ENCODE measurements at regions not wholly inside any gene's neighbourhood (a gene's known extent, or its start where the extent isn't known, plus 50 kb on each side); places are given as distances from the start of the nearest gene placed in this dataset.
"Not testable (repeated sequence)": the region's sequence is repeated elsewhere in the genome, so short reads cannot be mapped to it uniquely, and the experiment has no call there.

DNA sequence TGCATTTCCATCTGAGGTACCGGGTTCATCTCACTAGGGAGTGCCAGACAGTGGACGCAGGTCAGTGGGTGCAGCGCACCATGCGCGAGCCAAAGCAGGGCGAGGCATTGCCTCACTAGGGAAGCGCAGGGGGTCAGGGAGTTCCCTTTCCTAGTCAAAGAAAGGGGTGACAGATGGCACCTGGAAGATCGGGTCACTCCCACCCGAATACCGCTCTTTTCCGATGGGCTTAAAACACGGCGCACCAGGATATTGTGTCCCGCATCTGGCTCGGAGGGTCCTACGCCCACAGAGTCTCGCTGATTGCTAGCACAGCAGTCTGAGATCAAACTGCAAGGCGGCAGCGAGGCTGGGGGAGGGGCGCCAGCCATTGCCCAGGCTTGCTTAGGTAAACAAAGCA is 1157.1 kb downstream of the NAALADL2 start:
- in situ Hi-C loops (cut with HindIII; ENCODE audit: low pct_ligation_motif_present, low pct_unique_long_range_greater_than_20kb, low sequenced_read_pairs); DNase-seq: not testable (repeated sequence)

DNA sequence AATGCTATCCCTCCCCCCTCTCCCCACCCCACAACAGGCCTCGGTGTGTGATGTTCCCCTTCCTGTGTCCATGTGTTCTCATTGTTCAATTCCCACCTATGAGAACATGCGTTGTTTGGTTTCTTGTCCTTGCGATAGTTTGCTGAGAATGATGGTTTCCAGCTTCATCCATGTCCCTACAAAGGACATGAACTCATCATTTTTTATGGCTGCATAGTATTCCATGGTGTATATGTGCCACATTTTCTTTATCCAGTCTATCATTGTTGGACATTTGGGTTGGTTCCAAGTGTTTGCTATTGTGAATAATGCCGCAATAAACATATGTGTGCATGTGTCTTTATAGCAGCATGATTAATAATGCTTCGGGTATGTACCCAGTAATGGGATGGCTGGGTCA is 1156.1 kb downstream of the NAALADL2 start:
- in situ Hi-C loops (cut with HindIII; ENCODE audit: low pct_ligation_motif_present, low pct_unique_long_range_greater_than_20kb, low sequenced_read_pairs); DNase-seq: not testable (repeated sequence)

DNA sequence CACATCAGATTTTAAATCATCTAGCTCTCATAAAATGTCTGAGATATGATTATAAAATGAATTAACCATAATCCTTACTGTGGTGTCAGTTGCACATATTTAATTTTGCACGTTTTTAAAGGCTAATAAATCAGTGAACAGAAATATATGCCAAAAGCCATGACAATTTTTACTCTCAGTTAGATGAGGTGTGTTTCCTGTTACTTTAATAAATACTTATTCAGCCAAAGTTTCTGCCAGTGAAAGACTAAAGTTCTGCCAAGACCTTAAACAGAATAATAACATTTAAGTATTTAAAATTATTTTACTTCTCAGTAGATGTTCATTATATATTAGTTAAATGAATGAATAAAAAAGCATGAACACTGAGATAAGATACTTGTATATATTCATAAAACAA is 1150.1 kb downstream of the NAALADL2 start:
- no peak for DNase-seq
- in situ Hi-C loops (cut with HindIII; ENCODE audit: low pct_ligation_motif_present, low pct_unique_long_range_greater_than_20kb, low sequenced_read_pairs) = no loop called here

DNA sequence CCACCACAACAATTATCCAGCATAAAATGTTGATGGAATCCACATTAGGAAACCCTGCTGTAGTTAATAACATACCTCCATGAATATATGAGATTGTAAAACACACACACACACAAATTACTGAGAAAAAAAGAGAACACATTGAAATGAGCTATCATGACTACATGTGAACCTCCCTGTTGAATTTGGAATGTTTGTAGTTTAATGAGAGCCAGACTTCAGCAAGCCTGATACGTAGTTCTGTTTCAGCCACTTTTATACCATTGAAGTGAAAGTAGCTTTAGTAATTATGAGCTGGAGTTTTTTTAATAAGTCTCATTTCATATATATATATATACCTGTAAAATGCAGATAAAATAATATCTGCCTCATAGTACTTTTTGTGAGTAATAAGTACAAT is 1146.4 kb downstream of the NAALADL2 start:
- no peak for DNase-seq
- in situ Hi-C loops (cut with HindIII; ENCODE audit: low pct_ligation_motif_present, low pct_unique_long_range_greater_than_20kb, low sequenced_read_pairs) = no loop called here

DNA sequence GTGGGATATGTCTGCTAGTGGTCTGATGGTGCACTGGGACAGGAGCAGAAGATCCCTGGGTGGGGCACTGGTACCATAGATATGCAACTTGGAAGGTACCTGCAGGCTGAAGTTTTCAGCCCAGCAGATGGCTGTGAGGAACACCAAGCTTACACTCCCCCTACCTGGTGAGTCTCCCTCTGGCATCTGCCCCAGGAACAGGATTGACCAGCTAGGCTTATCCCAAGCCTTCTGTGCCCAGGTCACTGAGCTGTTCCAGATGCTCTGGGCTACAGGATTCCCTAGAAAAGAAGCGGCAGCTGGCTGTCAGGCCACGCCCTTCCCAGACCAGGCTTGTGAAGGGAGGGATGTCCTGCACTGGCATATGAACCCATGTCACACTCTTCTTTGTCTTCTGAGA is 1130.0 kb downstream of the NAALADL2 start:
- in situ Hi-C loops (cut with HindIII; ENCODE audit: low pct_ligation_motif_present, low pct_unique_long_range_greater_than_20kb, low sequenced_read_pairs) = no loop called here
- no peak for DNase-seq

DNA sequence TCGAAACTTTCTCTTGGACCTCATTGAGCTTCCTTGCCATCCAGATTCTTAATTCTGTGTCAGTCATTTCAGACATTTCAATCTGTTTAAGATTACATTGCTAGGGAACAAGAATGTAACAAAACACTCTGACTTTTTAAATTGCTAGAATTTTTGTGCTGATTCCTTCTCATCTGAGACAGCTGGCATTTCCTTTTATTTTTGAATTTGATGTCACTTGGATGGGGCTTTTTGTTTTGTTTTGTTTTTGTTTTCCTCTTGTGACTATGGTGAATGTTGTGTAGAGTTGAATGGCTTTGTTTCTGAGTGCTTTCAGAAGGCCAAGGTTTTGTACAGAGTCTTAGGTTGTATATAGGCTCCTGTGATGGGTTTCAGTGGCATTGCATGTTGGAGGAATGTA is 1129.3 kb downstream of the NAALADL2 start:
- no peak for DNase-seq
- in situ Hi-C loops (cut with HindIII; ENCODE audit: low pct_ligation_motif_present, low pct_unique_long_range_greater_than_20kb, low sequenced_read_pairs) = no loop called here

DNA sequence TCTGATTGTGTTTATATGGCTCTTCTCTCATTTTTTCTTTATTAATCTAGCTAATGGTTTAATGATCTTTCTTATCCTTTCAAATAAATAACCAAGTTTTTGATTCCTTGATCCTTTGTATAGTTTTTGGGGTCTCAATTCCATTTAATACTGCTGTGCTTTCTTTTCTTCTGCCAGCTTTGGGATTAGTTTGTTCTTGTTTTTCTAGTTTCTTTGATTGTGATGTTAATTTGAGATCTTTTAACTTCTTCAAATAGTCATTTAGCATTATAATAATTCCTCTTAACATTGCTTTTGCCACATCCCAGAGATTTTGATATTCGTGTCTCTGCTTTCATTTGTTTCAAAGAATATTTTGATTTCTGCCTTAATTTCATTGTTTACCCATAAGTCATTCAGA is 1126.6 kb downstream of the NAALADL2 start:
- DNase-seq = no peak
- in situ Hi-C loops (cut with HindIII; ENCODE audit: low pct_ligation_motif_present, low pct_unique_long_range_greater_than_20kb, low sequenced_read_pairs) = no loop called here

DNA sequence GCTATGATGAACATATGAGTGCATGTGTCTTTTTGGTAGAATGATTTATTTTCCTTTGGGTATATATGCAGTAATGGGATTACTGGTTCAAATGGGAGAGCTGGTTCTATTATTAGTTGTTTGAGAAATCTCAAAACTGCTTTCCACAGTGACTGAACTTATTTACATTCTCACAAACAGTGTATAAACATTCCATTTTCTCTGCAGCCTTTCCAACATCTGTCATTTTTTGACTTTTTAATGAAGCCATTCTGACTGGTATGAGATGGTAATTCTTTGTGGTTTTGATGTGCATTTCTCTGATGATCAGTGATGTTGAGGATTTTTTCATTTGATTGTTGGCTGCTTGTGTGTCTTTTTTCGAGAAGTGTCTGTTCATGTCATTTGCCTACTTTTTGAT is 1124.2 kb downstream of the NAALADL2 start:
- in situ Hi-C loops (cut with HindIII; ENCODE audit: low pct_ligation_motif_present, low pct_unique_long_range_greater_than_20kb, low sequenced_read_pairs) = no loop called here
- no peak for DNase-seq

DNA sequence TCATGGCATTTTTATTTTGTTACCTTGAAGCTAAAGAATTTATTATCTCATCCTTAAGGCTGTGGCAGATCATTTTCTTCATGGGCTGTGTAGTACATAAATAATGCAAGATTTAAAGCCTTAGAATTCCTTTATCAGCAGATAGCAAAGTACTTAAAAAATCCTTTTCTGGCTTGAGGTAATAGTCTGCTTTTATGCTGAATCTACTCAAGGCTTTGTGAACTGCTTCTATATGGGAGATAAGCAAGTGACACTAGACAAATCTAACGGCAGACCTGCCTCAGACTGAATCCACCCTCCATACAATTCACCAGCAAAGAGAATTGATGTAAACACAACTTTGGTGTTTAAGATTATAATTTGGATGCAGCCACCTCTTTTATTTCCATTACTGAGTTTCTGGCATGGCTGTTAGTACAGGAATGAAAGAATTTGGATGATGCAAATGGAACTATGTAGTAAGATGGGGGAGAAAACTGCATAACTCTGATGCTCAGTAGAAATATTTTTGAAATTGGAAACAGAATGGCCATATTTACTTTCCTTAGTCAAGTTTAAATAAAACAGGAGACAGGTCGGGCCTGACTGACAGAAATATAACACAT is 1121.5 kb downstream of the NAALADL2 start:
- in situ Hi-C loops (cut with HindIII; ENCODE audit: low pct_ligation_motif_present, low pct_unique_long_range_greater_than_20kb, low sequenced_read_pairs) = no loop called here

DNA sequence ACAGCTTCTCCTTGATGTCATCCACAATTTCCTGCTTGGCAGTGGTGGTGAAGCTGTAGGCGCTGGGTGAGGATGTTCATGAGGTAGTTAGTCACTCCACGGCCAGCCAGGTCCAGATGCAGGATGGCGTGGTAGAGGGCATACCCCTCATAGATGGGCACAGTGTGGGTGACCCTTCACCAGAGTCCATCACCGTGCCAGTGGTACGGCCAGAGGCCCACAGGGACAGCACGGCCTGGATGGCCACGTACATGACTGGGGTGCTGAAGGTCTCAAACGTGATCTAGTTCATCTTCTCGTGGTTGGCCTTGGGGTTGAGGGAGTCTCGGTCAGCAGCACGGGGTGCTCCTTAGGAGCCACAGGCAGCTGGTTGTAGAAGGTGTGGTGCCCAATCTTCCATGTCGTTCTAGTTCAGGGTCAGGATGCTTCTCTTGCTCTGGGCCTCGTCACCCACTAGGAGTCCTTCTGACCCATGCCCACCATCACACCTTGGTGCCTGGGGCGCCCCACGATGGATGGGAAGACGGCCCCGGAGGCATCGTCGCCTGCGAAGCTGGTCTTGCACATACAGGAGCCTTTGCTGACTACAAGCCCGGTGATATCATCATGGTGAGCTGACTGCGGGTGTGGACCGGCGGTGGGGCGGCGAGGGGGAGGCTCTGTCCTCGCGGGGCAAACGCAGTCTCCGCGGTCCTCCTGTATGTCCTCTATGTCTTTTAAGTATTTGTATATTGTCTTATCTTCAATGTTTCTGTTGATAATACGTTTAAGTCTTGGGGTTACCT is 1119.0 kb downstream of the NAALADL2 start:
- in situ Hi-C loops (cut with HindIII; ENCODE audit: low pct_ligation_motif_present, low pct_unique_long_range_greater_than_20kb, low sequenced_read_pairs) = no loop called here
- DNase-seq = no peak

More for the DNA sequence above, 1121.5 kb downstream of the NAALADL2 start:
- DNase-seq = no peak

DNA sequence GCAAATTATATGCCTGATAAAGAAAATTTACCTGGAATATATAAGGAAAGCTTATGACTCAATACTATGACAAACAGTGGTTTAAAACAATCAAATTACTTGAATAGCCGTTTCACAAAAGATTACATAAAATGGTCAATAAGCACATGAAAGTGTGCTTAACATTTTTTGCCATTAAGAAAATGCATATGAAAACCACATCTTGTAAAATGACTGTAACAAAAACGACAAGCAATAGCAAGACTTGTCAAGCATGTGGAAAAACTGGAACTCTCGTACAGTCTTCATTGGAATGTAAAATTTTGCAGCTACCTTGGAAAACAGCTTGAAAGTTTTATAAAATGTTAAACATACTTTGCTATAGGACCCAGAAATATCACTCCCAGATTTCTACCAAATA is 1110.3 kb downstream of the NAALADL2 start:
- no peak for DNase-seq
- in situ Hi-C loops (cut with HindIII; ENCODE audit: low pct_ligation_motif_present, low pct_unique_long_range_greater_than_20kb, low sequenced_read_pairs) = no loop called here

DNA sequence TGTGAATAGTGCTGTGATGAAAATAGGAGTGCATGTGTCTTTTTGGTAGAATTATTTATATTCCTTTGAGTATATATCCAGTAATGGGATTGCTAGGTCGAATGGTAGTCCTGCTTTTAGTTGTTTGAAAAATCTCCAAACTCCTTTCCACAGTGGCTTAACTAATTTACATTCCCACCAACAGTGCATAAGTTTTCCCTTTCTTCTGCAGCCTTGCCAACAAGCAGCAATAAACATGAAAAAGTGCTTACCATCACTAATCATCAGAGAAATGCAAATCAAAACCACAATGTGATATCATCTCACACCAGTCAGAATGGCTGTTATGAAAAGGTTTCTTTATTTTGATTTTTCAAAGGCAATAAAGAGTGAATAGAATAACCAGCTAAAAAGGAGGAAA is 1105.9 kb downstream of the NAALADL2 start:
- in situ Hi-C loops (cut with HindIII; ENCODE audit: low pct_ligation_motif_present, low pct_unique_long_range_greater_than_20kb, low sequenced_read_pairs) = no loop called here
- DNase-seq = no peak

DNA sequence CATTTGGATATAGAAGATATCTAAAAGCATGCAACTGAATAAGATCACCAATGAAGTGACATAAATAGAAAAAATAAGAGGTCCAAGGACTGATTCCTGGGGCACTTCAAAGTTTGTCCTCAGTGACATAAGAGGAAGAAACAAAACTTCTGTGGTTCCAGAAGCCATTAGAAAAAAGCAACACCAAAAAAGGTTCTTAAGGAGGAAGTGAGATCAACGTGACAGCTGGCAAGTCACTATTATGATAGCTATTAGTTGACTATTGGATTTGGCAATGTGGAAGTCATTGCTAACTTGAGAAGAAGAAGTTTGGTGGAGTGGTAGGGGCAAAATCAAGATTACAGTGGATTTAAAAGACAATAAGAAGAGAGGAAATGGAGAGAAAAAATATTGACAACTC is 1098.3 kb downstream of the NAALADL2 start:
- in situ Hi-C loops (cut with HindIII; ENCODE audit: low pct_ligation_motif_present, low pct_unique_long_range_greater_than_20kb, low sequenced_read_pairs) = no loop called here

DNA sequence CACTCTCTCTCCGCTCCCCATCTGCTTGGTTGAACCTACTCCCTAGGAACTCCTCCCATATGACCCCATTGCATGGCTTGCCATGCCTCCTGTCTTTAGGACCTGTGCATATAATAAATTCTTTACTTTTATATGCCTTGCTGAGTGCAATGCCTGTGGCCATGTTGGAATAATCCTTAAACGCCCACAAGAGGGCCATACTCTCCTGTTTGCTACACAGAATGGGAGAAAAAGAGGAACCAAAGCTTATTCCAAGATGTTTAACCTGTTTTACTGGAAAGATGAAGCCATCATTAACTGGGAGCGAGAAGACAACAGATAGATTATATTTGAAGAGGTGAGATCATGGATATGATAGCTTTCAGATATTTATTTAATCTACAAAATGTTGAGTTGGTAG is 1097.8 kb downstream of the NAALADL2 start:
- in situ Hi-C loops (cut with HindIII; ENCODE audit: low pct_ligation_motif_present, low pct_unique_long_range_greater_than_20kb, low sequenced_read_pairs) = no loop called here
- peak; percentile 4 for DNase-seq

More for the DNA sequence above, 1098.3 kb downstream of the NAALADL2 start:
- no peak for DNase-seq

DNA sequence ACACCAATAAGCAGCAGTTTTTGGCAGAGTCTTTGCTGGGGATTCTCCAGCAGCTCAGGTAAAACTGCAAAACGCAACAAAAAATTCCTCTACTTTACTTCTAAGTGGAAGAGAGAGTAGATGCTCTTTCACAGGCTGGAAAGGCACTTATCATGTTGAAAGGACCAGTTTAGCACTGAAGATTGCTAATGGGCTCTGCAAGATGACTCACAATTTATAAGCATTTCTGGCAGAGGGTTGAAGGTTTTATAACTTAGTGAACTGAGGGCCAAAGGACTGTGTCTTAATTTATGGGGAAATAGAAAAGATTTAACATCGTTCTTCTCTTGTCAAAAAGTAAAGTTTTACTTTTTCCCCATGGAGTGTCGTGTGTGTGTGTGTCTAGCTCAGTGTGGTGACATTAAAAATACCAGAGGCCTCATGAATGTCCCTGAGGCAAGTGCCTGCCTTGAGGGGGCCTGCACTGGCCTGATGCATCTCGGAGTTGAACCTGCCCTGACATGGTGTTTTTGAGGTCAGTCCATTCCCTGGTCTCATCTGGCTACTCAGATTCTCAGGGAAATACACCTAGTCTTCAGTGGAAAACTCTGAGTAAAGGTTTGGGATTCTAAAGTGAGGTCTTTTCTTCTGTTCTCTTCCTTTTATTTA is 1092.0 kb downstream of the NAALADL2 start:
- no peak for DNase-seq
- in situ Hi-C loops (cut with HindIII; ENCODE audit: low pct_ligation_motif_present, low pct_unique_long_range_greater_than_20kb, low sequenced_read_pairs) = no loop called here

DNA sequence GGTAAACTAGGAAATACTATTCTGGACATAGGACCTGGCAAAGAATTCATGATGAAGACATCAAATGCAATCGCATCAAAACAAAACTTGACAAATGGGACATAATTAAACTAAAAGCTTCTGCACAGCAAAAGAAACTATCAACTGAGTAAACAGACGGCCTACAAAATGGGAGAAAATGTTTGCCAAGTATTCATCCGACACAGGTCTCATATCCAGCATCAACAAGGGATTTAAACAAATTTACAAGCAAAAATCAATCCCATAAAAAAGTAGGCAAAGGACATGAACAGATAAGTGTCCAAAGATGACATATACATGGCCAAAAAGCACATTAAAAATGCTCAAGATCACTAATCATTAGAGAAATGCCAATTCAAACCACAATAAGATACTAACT is 1088.9 kb downstream of the NAALADL2 start:
- DNase-seq = no peak
- in situ Hi-C loops (cut with HindIII; ENCODE audit: low pct_ligation_motif_present, low pct_unique_long_range_greater_than_20kb, low sequenced_read_pairs) = no loop called here

DNA sequence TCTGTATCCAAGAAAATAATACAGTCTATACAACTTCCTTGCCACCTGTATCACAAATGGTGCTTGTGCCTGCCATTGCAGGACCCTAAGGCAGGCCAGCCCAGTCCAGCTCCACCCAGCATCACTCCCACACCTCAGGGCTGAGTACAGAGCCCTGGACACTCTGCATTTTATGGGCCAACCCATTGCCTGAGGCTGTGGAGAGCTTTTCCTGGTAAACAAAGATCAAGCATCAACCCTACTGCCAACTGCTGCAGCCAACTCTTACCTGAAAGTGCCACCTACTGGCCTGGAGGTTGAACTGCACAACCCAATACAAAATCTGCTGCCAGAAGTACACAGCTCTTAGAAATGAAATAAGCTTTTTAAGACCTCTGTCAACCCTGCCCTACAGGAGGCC is 1082.2 kb downstream of the NAALADL2 start:
- peak; percentile 16 for DNase-seq
- in situ Hi-C loops (cut with HindIII; ENCODE audit: low pct_ligation_motif_present, low pct_unique_long_range_greater_than_20kb, low sequenced_read_pairs) = no loop called here

DNA sequence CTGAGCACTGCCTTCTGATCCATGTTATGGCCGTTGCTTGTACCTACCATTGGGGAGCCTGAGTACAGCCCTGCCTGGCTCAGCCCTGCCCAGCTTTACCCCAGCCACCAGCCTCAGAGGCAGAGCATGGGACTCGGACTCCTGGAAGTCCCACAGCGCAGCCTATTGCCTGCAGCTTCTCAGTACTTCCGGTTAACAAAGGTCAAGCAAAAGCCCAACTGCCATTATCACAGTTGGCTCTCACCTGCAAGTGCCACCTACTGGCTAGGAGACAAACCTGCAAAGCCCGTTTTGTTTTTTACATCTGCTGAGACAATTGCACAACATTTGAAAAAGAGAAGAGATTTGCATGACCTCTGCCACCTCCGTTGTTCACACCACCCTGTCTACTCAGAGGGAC is 1081.7 kb downstream of the NAALADL2 start:
- peak; percentile 11 for DNase-seq
- in situ Hi-C loops (cut with HindIII; ENCODE audit: low pct_ligation_motif_present, low pct_unique_long_range_greater_than_20kb, low sequenced_read_pairs) = no loop called here

DNA sequence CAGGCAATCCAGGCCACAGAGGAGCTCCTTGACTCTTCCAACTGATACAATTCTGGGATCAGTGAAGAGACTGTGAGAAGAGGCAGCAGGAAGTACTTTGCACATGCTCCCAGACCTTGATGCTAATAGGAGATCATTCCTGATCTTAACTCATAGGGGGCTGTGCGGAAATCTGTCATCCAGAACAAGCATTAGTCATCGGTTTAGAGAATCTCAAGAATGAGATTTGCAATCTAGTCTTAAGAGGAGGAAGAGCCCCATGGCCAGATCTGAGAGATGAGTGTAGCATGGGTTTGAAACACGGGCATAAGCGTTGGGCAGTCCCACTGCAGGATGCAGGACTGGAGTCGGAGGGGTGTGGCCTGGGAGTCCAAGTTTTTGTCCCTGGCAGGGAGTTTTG is 1081.1 kb downstream of the NAALADL2 start:
- in situ Hi-C loops (cut with HindIII; ENCODE audit: low pct_ligation_motif_present, low pct_unique_long_range_greater_than_20kb, low sequenced_read_pairs) = no loop called here
- peak; percentile 28 for DNase-seq

DNA sequence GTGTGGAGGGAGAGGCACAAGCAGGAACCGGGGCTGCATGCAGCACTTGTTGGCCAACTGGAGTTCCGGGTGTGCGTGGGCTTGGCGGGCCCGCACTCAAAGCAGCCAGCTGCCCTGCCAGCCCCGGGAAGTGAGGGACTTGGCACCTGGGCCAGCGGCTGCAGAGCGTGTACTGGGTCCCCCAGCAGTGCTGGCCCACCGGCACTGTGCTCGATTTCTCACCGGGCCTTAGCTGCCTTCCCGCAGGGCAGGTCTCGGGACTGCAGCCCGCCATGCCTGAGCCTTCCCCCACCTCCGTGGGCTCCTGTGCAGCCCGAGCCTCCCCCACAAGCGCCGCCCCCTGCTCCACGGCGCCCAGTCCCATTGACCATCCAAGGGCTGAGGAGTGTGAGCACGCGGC is 1078.2 kb downstream of the NAALADL2 start:
- in situ Hi-C loops (cut with HindIII; ENCODE audit: low pct_ligation_motif_present, low pct_unique_long_range_greater_than_20kb, low sequenced_read_pairs) = not testable (repeated sequence)

More for the DNA sequence above, 1078.2 kb downstream of the NAALADL2 start:
- DNase-seq = not testable (repeated sequence)
